Epithelial cell of esophagus (primary cell): ENCODE measurements at regions not wholly inside any gene's neighbourhood (a gene's known extent, or its start where the extent isn't known, plus 50 kb on each side); places are given as distances from the start of the nearest gene placed in this dataset.

Experiments
- DNase-seq: peaks from one replicate; pipeline ENCODE4 v3.0.0; 2010; ENCODE audit warnings: low read depth
- H3K4me3 ChIP-seq: 2 replicates; pipeline ENCODE4 v1.5.1; 2011; ENCODE audit warnings: mild to moderate bottlenecking, low read length, control low read depth
- TF ChIP-seq, protein P1 (sequence below): IDR thresholded peaks from 2 replicates; pipeline ENCODE4 v1.5.1; 2011; ENCODE audit warnings: low read depth, mild to moderate bottlenecking, low read length, control low read depth, inconsistent platforms; ENCODE audit not compliant: insufficient read depth; ENCODE audit errors: missing control alignments

DNA sequence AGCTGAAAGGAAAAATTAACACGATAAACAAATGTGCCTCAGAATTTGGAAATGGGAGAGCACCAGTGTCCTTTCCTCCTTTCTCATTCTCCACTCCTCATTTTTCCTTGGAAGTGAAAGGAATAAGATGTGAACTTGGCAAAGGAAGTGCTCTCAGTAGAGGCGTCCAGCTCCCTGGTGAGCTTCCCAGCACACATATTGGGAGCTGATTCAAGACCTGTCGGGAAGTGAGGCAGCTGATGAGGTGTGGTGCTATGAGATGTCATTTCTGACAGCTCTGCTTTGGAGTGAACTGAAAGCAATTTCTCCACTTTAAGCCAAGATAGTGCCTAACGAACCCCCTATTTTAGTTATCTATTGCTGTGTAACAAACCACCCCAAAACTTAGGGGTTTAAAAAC is 238.5 kb upstream of the IRX3 start:
- no peak for DNase-seq
- no peak overlapping the region for H3K4me3 ChIP-seq
- TF ChIP-seq, protein P1, sequence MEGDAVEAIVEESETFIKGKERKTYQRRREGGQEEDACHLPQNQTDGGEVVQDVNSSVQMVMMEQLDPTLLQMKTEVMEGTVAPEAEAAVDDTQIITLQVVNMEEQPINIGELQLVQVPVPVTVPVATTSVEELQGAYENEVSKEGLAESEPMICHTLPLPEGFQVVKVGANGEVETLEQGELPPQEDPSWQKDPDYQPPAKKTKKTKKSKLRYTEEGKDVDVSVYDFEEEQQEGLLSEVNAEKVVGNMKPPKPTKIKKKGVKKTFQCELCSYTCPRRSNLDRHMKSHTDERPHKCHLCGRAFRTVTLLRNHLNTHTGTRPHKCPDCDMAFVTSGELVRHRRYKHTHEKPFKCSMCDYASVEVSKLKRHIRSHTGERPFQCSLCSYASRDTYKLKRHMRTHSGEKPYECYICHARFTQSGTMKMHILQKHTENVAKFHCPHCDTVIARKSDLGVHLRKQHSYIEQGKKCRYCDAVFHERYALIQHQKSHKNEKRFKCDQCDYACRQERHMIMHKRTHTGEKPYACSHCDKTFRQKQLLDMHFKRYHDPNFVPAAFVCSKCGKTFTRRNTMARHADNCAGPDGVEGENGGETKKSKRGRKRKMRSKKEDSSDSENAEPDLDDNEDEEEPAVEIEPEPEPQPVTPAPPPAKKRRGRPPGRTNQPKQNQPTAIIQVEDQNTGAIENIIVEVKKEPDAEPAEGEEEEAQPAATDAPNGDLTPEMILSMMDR, result no peak

DNA sequence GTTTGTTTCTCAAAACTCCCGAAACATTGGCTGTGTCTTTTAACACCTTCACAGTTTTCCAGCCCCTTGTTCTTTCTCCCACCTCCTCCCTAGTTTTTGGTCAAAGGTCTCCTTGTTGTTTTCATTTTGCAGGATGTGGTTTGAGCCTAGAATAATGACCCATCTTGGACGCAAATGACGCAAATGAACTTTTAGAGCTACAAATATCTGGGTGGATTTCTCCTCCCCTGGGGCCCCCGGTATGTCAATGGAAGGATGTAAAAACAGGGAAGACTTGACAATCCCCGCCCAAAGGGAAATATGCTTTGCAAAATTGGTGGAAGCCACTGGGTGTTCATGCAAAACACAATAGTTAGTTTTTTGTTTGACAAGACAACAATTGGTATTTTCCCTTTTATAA is 236.0 kb upstream of the IRX3 start:
- DNase-seq, result no peak
- no peak overlapping the region for H3K4me3 ChIP-seq
- TF ChIP-seq, protein P1, result no peak

DNA sequence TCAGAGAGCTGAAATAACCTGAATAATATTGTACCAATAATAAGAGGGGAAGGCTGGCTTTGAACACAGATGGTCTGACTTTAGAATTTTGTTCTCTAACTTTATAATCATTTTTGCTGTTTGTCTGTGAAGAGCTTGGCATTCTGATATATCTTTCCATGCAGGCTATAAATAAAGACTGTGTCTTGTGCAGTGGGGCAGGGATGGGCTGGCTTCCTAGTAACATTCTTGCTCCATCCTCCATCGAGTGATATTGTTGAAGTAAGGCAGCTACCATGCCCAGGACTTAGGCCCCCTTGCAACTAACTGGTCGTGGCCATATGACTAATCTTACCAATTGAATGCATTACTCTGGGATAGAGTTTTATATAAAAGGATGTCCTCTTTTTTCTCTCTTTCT is 234.7 kb upstream of the IRX3 start:
- TF ChIP-seq, protein P1, result no peak
- DNase-seq, result no peak

DNA sequence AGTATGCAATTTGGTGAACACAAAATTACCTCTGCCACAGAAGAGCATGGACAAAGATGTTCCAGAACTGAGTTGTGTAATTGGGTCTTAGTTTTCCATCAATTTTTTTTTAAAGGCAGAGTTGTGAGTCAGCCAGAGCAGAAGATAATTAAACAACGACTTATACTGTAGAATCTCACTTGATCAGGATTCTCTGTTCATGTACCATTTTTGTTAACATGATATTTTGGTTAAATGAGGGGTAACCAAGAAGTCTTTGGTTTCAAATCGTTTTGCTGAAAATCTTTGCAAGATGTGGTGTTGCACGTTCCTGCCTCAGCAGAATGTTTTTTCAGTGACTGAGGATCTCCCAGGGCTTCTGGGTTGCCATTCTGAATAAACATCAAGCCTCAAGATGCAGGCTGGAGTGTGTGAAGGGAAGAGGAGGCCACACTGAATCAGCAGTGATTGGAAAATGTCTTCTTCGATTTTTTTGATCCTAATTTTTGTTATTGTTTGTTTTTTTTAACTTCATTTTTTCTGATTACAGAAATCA is 232.6 kb upstream of the IRX3 start:
- TF ChIP-seq, protein P1, result no peak
- H3K4me3 ChIP-seq, result no peak overlapping the region
- DNase-seq, result no peak

More for the DNA sequence above, 234.7 kb upstream of the IRX3 start:
- no peak overlapping the region for H3K4me3 ChIP-seq

DNA sequence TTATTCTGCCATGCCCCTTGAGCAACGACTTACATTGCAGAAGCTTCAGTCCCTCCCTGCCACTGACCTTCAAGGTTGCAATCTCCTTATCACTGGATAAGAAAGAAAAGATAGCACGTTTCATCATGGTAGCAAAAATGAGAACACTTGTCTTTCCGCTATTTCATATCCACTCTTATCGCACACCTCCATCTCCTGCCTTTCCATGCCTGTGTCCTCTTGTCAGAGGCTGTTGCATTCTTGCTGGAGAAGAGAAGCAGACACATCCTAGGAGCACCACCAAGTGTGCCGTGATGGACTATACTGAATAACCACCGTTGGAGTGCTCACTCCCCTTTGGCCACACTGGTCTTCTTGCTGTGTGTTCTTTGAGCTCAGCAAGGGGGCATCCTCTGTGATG is 230.6 kb upstream of the IRX3 start:
- H3K4me3 ChIP-seq, result no peak overlapping the region
- DNase-seq, result no peak
- TF ChIP-seq, protein P1, result no peak

DNA sequence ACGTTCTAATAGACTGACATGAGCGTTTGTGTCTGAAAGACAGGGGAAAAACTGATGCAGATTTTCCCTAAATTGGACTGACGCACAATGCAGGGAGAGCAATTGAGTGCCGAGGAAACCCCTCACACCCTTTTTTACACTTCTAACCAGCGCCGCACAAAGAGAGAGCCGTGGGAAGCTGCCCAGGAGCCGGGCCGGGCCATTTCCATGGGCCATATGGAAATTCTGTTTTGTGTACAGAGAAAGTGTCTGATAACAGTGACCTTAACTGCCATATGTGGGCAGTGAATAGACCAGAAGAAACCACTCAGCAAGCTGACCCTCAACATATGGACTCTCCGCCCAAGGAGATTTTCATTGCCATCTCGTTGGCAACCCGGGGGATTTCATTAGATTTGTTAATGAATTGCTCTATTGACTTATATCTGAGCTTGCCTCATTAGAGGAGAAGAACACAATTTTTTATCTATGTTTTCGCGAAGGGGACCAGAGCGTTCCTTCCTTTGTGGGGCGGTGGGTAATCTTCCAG is 225.9 kb upstream of the IRX3 start:
- no peak for DNase-seq
- TF ChIP-seq, protein P1, result no peak
- H3K4me3 ChIP-seq, result no peak overlapping the region

DNA sequence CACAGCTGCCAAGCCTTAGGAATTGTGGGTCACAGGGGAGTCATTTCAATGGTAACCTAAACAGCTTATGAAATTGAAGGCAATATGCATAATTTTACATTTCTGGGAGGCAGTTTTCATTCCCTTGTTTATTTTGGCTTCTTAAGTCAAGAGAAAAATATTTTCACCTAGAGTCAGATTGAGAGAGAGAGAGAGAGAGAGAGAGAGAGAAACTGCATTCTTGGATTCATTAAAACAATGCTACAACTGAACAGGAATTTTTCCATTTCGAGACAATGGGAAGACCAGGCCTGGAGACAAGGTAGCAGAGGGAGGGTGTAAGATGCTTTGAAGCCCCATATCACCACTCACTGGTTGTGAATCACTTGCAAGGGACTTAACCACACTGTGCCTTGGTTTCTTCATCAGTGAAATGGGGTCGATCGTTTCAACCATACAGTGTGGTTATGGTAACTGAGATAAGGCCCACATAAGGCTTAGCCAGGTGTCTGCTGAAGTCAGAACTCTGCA is 224.7 kb upstream of the IRX3 start:
- DNase-seq, result no peak
- TF ChIP-seq, protein P1, result no peak
- no peak overlapping the region for H3K4me3 ChIP-seq
